ENCODE measurements at regions not wholly inside any gene's neighbourhood (a gene's known extent, or its start where the extent isn't known, plus 50 kb on each side); places are given as distances from the start of the nearest gene placed in this dataset.

GRCh38 chr3:59698091-59698490 is 648.3 kb upstream of the CFAP20DC start:
- Histone ChIP-seq H3K27ac (ENCODE audit: low read depth, low read length) (no peak overlapping the region), H3K4me1 (ENCODE audit: control insufficient read depth, insufficient read depth, low read length, unreplicated experiment) (no peaks in the 10 kb centered on the region), H3K4me3 (ENCODE audit: low read depth, low read length) (no peak overlapping the region)

DNA sequence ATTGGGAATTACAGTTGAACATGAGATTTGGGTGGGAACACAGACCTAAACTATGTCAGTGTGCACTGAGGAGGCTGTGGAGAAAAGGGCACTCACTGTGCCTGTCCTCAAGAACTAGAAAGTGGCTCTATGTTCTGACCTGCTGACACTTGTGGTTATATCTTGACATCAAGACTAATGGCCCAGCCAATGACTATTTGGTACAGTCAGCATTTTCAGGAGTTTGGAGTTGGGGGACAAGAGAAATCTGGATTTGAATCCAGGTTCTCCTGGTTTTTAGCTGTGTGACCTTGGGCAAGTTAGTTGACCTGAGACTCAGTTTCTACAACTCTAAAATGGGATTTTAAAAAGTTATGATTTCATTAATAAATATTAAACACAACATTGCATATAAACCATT is 647.0 kb upstream of the CFAP20DC start:
- no peaks in the 10 kb centered on the region for H3K27me3 ChIP-seq (ENCODE audit: insufficient read depth, low read length)
- no peaks in the 10 kb centered on the region for H3K79me2 ChIP-seq (ENCODE audit: control insufficient read depth, insufficient read depth, low read length, unreplicated experiment)
- no peak overlapping the region for H3K4me3 ChIP-seq (ENCODE audit: low read depth, low read length)
- H2AFZ ChIP-seq (ENCODE audit: low read length, unreplicated experiment), result no peak overlapping the region
- H3K4me1 ChIP-seq (ENCODE audit: control insufficient read depth, insufficient read depth, low read length, unreplicated experiment), result no peaks in the 10 kb centered on the region
- no peaks in the 10 kb centered on the region for H3K36me3 ChIP-seq (ENCODE audit: insufficient read depth, low read length)
- H3K27ac ChIP-seq (ENCODE audit: low read depth, low read length), result no peak overlapping the region

More at GRCh38 chr3:59698091-59698490, 648.3 kb upstream of the CFAP20DC start:
- Histone ChIP-seq H3K36me3 (ENCODE audit: insufficient read depth, low read length) (no peaks in the 10 kb centered on the region), H3K27me3 (ENCODE audit: insufficient read depth, low read length) (no peaks in the 10 kb centered on the region), H3K79me2 (ENCODE audit: control insufficient read depth, insufficient read depth, low read length, unreplicated experiment) (no peaks in the 10 kb centered on the region), H2AFZ (ENCODE audit: low read length, unreplicated experiment) (no peak overlapping the region)

DNA sequence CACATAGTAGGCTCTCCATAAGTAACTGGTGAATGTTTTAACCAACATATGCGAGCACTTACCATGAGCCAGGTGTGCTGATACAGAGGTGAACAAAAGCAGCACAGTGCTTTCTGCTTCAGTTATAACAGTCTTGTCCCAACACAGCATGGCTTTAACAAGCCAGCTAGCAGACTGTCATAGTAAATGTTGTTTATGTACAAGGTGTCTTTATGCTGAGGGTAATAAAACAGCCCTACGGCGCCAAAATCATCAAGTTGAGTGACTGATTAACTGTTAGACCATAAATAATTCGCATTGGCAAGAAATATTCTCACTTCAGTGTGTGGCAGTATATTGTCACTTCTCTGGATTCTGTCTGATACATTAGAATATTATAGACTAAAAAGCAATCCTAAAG is 646.0 kb upstream of the CFAP20DC start:
- no peak overlapping the region for H3K4me3 ChIP-seq (ENCODE audit: low read depth, low read length)
- no peaks in the 10 kb centered on the region for H3K27me3 ChIP-seq (ENCODE audit: insufficient read depth, low read length)
- no peak overlapping the region for H3K27ac ChIP-seq (ENCODE audit: low read depth, low read length)
- H3K79me2 ChIP-seq (ENCODE audit: control insufficient read depth, insufficient read depth, low read length, unreplicated experiment), result no peaks in the 10 kb centered on the region
- no peaks in the 10 kb centered on the region for H3K4me1 ChIP-seq (ENCODE audit: control insufficient read depth, insufficient read depth, low read length, unreplicated experiment)
- H3K36me3 ChIP-seq (ENCODE audit: insufficient read depth, low read length), result no peaks in the 10 kb centered on the region
- no peak overlapping the region for H2AFZ ChIP-seq (ENCODE audit: low read length, unreplicated experiment)

DNA sequence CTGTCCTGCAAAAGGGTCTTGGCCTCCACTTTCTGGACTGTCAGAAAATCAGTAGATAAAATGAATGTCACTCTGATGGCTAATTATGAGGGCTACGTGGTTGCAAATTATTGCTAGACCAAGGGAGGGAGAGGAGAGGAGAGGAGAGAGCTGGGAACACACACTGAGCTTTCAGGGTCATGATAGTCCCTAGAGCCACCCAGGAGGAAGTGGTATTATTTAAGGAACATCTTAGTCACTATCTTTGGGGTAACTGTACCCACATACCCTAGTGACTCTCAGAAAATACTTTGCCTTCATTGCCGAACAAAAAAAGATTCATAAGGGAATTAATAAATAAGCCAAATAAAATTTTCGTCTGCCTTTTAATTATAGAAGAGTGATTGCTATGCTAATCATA is 642.3 kb upstream of the CFAP20DC start:
- H3K79me2 ChIP-seq (ENCODE audit: control insufficient read depth, insufficient read depth, low read length, unreplicated experiment), result no peaks in the 10 kb centered on the region
- H3K4me1 ChIP-seq (ENCODE audit: control insufficient read depth, insufficient read depth, low read length, unreplicated experiment), result no peaks in the 10 kb centered on the region
- H3K36me3 ChIP-seq (ENCODE audit: insufficient read depth, low read length), result no peaks in the 10 kb centered on the region
- H3K27ac ChIP-seq (ENCODE audit: low read depth, low read length), result no peak overlapping the region
- no peaks in the 10 kb centered on the region for H3K27me3 ChIP-seq (ENCODE audit: insufficient read depth, low read length)
- no peak overlapping the region for H2AFZ ChIP-seq (ENCODE audit: low read length, unreplicated experiment)
- no peak overlapping the region for H3K4me3 ChIP-seq (ENCODE audit: low read depth, low read length)

DNA sequence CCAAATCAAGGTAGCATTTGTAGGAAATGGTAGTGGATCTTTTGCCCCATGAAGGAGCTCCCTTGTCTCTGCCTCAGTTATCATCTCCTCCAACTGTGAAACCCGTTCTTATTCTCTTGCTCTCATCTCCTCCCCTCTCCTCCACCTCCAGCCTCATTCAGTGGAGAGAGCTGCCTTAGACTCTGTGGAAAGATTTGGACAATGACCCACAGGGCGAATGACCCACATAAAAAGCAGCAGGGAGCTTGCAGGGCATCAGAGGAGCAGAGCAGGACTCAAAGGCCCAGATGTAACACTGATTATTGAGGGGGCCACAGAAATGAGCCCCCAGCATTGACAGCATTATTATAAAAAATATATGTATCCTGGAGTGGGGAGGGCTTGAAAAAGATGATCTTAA is 641.1 kb upstream of the CFAP20DC start:
- no peak overlapping the region for H3K27ac ChIP-seq (ENCODE audit: low read depth, low read length)
- no peaks in the 10 kb centered on the region for H3K4me1 ChIP-seq (ENCODE audit: control insufficient read depth, insufficient read depth, low read length, unreplicated experiment)
- H2AFZ ChIP-seq (ENCODE audit: low read length, unreplicated experiment), result no peak overlapping the region
- no peak overlapping the region for H3K4me3 ChIP-seq (ENCODE audit: low read depth, low read length)
- H3K79me2 ChIP-seq (ENCODE audit: control insufficient read depth, insufficient read depth, low read length, unreplicated experiment), result no peaks in the 10 kb centered on the region
- no peaks in the 10 kb centered on the region for H3K36me3 ChIP-seq (ENCODE audit: insufficient read depth, low read length)
- H3K27me3 ChIP-seq (ENCODE audit: insufficient read depth, low read length), result no peaks in the 10 kb centered on the region

DNA sequence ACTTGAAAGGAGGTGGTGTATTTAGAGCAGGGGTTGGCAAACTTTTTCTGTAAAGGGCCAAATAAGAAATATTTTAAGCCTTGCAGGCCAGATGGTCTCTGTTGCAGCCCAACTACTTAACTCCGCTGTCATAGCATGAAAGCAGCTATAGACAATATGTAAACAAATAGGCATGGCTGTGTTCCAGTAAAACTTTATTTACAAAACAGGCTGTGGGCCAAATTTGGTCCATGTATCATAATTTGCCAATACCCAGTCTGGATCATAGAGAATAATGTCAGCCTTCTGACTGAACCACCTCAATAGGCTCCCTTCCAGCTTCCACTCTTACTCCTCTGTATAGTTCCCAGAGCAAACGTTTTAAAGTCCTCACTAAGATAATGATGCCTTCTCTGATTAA is 638.8 kb upstream of the CFAP20DC start:
- no peak overlapping the region for H3K27ac ChIP-seq (ENCODE audit: low read depth, low read length)
- no peaks in the 10 kb centered on the region for H3K36me3 ChIP-seq (ENCODE audit: insufficient read depth, low read length)
- no peaks in the 10 kb centered on the region for H3K79me2 ChIP-seq (ENCODE audit: control insufficient read depth, insufficient read depth, low read length, unreplicated experiment)
- no peaks in the 10 kb centered on the region for H3K4me1 ChIP-seq (ENCODE audit: control insufficient read depth, insufficient read depth, low read length, unreplicated experiment)
- H2AFZ ChIP-seq (ENCODE audit: low read length, unreplicated experiment), result no peak overlapping the region
- no peak overlapping the region for H3K4me3 ChIP-seq (ENCODE audit: low read depth, low read length)
- no peaks in the 10 kb centered on the region for H3K27me3 ChIP-seq (ENCODE audit: insufficient read depth, low read length)

DNA sequence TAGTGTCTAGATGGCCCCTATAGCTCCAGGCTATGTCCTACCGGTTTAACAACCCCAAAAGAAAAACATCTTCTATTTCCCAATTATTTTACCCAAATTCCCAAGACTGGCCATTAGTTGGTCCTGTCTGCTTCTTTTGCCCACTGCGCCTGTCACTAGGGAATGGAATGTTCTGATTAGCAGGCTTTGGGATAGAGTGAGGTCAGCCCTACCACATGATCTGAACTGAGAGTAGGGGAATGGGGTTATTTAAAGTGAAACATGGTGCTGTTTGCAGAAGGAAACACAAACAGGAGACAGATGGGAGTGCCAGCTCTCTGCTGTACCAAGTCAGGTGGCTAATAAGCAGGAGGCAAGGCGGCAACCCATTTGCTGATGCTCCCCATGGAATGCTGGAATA is 635.6 kb upstream of the CFAP20DC start:
- Histone ChIP-seq H3K27ac (ENCODE audit: low read depth, low read length) (no peak overlapping the region), H3K36me3 (ENCODE audit: insufficient read depth, low read length) (no peaks in the 10 kb centered on the region), H2AFZ (ENCODE audit: low read length, unreplicated experiment) (no peak overlapping the region), H3K4me3 (ENCODE audit: low read depth, low read length) (no peak overlapping the region), H3K4me1 (ENCODE audit: control insufficient read depth, insufficient read depth, low read length, unreplicated experiment) (no peaks in the 10 kb centered on the region), H3K27me3 (ENCODE audit: insufficient read depth, low read length) (no peaks in the 10 kb centered on the region), H3K79me2 (ENCODE audit: control insufficient read depth, insufficient read depth, low read length, unreplicated experiment) (no peaks in the 10 kb centered on the region)

GRCh38 chr3:59684766-59685165 is 634.9 kb upstream of the CFAP20DC start:
- H2AFZ ChIP-seq (ENCODE audit: low read length, unreplicated experiment), result no peak overlapping the region
- H3K27me3 ChIP-seq (ENCODE audit: insufficient read depth, low read length), result no peaks in the 10 kb centered on the region
- no peak overlapping the region for H3K4me3 ChIP-seq (ENCODE audit: low read depth, low read length)
- no peak overlapping the region for H3K27ac ChIP-seq (ENCODE audit: low read depth, low read length)
- H3K4me1 ChIP-seq (ENCODE audit: control insufficient read depth, insufficient read depth, low read length, unreplicated experiment), result no peaks in the 10 kb centered on the region
- H3K36me3 ChIP-seq (ENCODE audit: insufficient read depth, low read length), result no peaks in the 10 kb centered on the region
- H3K79me2 ChIP-seq (ENCODE audit: control insufficient read depth, insufficient read depth, low read length, unreplicated experiment), result no peaks in the 10 kb centered on the region

GRCh38 chr3:59680919-59681318 is 631.1 kb upstream of the CFAP20DC start:
- Histone ChIP-seq H3K4me1 (ENCODE audit: control insufficient read depth, insufficient read depth, low read length, unreplicated experiment) (no peaks in the 10 kb centered on the region), H3K27ac (ENCODE audit: low read depth, low read length) (no peak overlapping the region), H2AFZ (ENCODE audit: low read length, unreplicated experiment) (no peak overlapping the region), H3K4me3 (ENCODE audit: low read depth, low read length) (no peak overlapping the region), H3K36me3 (ENCODE audit: insufficient read depth, low read length) (no peaks in the 10 kb centered on the region), H3K79me2 (ENCODE audit: control insufficient read depth, insufficient read depth, low read length, unreplicated experiment) (no peaks in the 10 kb centered on the region), H3K27me3 (ENCODE audit: insufficient read depth, low read length) (no peaks in the 10 kb centered on the region)

GRCh38 chr3:59677747-59678702 is 628.2 kb upstream of the CFAP20DC start:
- Histone ChIP-seq H3K4me1 (ENCODE audit: control insufficient read depth, insufficient read depth, low read length, unreplicated experiment) (no peaks in the 10 kb centered on the region), H3K27ac (ENCODE audit: low read depth, low read length) (no peak overlapping the region), H3K79me2 (ENCODE audit: control insufficient read depth, insufficient read depth, low read length, unreplicated experiment) (no peaks in the 10 kb centered on the region), H3K4me3 (ENCODE audit: low read depth, low read length) (no peak overlapping the region), H3K36me3 (ENCODE audit: insufficient read depth, low read length) (no peaks in the 10 kb centered on the region), H2AFZ (ENCODE audit: low read length, unreplicated experiment) (no peak overlapping the region), H3K27me3 (ENCODE audit: insufficient read depth, low read length) (no peaks in the 10 kb centered on the region)

DNA sequence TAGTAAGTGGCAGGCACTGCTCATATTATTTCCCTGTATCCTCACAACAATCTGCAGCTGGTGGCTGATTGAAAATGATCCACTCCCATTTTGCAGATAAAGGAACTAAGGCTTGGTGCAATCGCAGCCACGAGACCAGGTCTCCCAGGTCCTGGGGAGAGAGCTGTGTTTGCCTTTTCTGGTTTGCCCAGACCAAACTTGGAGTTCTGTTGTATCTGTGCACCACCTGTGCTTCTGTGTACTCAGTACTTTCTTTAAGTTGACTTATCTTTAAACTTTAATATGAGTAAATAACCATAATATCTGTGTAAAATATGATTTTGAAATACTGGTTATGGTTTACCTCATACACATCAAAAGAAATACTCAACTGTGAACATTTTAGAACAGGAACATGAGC is 625.7 kb upstream of the CFAP20DC start:
- H3K79me2 ChIP-seq (ENCODE audit: control insufficient read depth, insufficient read depth, low read length, unreplicated experiment), result no peaks in the 10 kb centered on the region
- H3K27ac ChIP-seq (ENCODE audit: low read depth, low read length), result no peak overlapping the region
- no peaks in the 10 kb centered on the region for H3K27me3 ChIP-seq (ENCODE audit: insufficient read depth, low read length)
- H3K36me3 ChIP-seq (ENCODE audit: insufficient read depth, low read length), result no peaks in the 10 kb centered on the region
- H3K4me1 ChIP-seq (ENCODE audit: control insufficient read depth, insufficient read depth, low read length, unreplicated experiment), result no peaks in the 10 kb centered on the region
- no peak overlapping the region for H3K4me3 ChIP-seq (ENCODE audit: low read depth, low read length)
- no peak overlapping the region for H2AFZ ChIP-seq (ENCODE audit: low read length, unreplicated experiment)
